B cell (primary cell): ENCODE measurements at regions not wholly inside any gene's neighbourhood (a gene's known extent, or its start where the extent isn't known, plus 50 kb on each side); places are given as distances from the start of the nearest gene placed in this dataset.
"Not testable (repeated sequence)": the region's sequence is repeated elsewhere in the genome, so short reads cannot be mapped to it uniquely, and the experiment has no call there.

Experiments
- ATAC-seq: fragments of 200-7000 bp; cut with Tn5 transposase; one replicate; pipeline ENCODE4 v1.10.0; 2021; ENCODE audit warnings: low read depth, mild to moderate bottlenecking, moderate number of reproducible peaks, moderate library complexity
- CTCF ChIA-PET: fragments of 350-600 bp; sonication (Branson Sonifier 250); formaldehyde crosslinking; loops from one replicate; lab custom pipeline; 2021; ENCODE audit warnings: antibody characterized with exemption, inconsistent platforms; lab: Charles Lee
- POLR2A ChIA-PET: fragments of 350-600 bp; sonication (Branson Sonifier 250); formaldehyde crosslinking; loops from one replicate; lab custom pipeline; 2021; ENCODE audit warnings: antibody characterized with exemption; lab: Charles Lee
- DNase-seq: peaks from one replicate; pipeline ENCODE4 v3.0.0; 2013
- H2AFZ ChIP-seq: 2 replicates; pipeline ENCODE4 v1.6.1; 2012; ENCODE audit warnings: mild to moderate bottlenecking, low read depth, low read length; ENCODE audit not compliant: insufficient read depth, poor library complexity, severe bottlenecking
- H3K27ac ChIP-seq, 2 donors: 1 replicate in 1 of 2; 2 replicates in 1 of 2; pipeline ENCODE4 v1.5.1; 2012 to 2013; ENCODE audit warnings: low read length in 2 of 2, mild to moderate bottlenecking in 2 of 2, moderate library complexity in 1 of 2
- H3K27me3 ChIP-seq, 4 experiments: fragments of 200-600 bp in 1 of 4; sonication (generic) in 1 of 4; replicated peaks in 1 of 4; 1 replicate in 2 of 4; 2 replicates in 2 of 4; pipeline versions ENCODE4 v1.6.1 to v1.7.0; 2013 to 2016; ENCODE audit warnings: low read length in 3 of 4, mild to moderate bottlenecking in 2 of 4, mixed read lengths in 1 of 4, moderate library complexity in 1 of 4; ENCODE audit not compliant: insufficient read depth in 4 of 4, control insufficient read depth in 3 of 4; ENCODE audit errors: control extremely low read depth in 1 of 4
- H3K36me3 ChIP-seq, 2 experiments: replicated peaks in 1 of 2; 1 replicate in 1 of 2; 2 replicates in 1 of 2; pipeline versions ENCODE4 v1.6.1 to v1.7.1; 2013; ENCODE audit warnings: low read length in 1 of 2; ENCODE audit not compliant: insufficient read depth in 2 of 2, control insufficient read depth in 1 of 2; ENCODE audit errors: control extremely low read depth in 1 of 2, extremely low read depth in 1 of 2
- H3K4me1 ChIP-seq, 2 donors: fragments of 200-600 bp in 1 of 2; sonication (generic) in 1 of 2; 1 replicate in 1 of 2; 2 replicates in 1 of 2; pipeline versions ENCODE4 v1.5.1 to v1.6.1; 2013 to 2017; ENCODE audit warnings: low read length in 2 of 2; ENCODE audit not compliant: control insufficient read depth in 2 of 2, insufficient read depth in 2 of 2
- H3K4me2 ChIP-seq: replicated peaks from 2 replicates; pipeline ENCODE3; 2012; ENCODE audit warnings: mild to moderate bottlenecking, low read depth, low read length; ENCODE audit not compliant: poor library complexity, severe bottlenecking
- H3K4me3 ChIP-seq, 5 experiments: fragments of 200-600 bp in 1 of 5; sonication (generic) in 1 of 5; 1 replicate in 3 of 5; 2 replicates in 2 of 5; pipeline versions ENCODE4 v1.5.1 to v1.7.0; 2011 to 2016; ENCODE audit warnings: low read length in 4 of 5, mild to moderate bottlenecking in 4 of 5, low read depth in 2 of 5, control low read depth in 1 of 5, moderate library complexity in 1 of 5; ENCODE audit not compliant: insufficient read depth in 1 of 5; ENCODE audit errors: control extremely low read depth in 1 of 5, extremely low read depth in 1 of 5
- H3K79me2 ChIP-seq: fragments of 200-600 bp; sonication (generic); one replicate; pipeline ENCODE4 v1.6.0; 2016; ENCODE audit warnings: low read length; ENCODE audit not compliant: control insufficient read depth, insufficient read depth
- H3K9ac ChIP-seq: fragments of 200-600 bp; sonication (generic); 2 replicates; pipeline ENCODE4 v1.6.1; 2017; ENCODE audit warnings: mild to moderate bottlenecking, low read length, moderate library complexity
- H3K9me3 ChIP-seq, 3 donors: one replicate each; pipeline versions ENCODE4 v1.6.1 to v1.7.1; 2013; ENCODE audit warnings: low read length in 2 of 3; ENCODE audit not compliant: control insufficient read depth in 2 of 3, insufficient read depth in 1 of 3; ENCODE audit errors: control extremely low read depth in 1 of 3
- H4K20me1 ChIP-seq: 2 replicates; pipeline ENCODE4 v1.6.0; 2012; ENCODE audit warnings: mild to moderate bottlenecking, low read length; ENCODE audit not compliant: insufficient read depth, control insufficient read depth, poor library complexity, severe bottlenecking
- H3K27ac Mint-ChIP-seq: one replicate; pipeline ENCODE4 v1.8.0; 2021; ENCODE audit warnings: mixed read lengths
- H3K27me3 Mint-ChIP-seq: one replicate; pipeline ENCODE4 v1.8.0; 2021; ENCODE audit warnings: mixed read lengths
- H3K4me1 Mint-ChIP-seq: one replicate; pipeline ENCODE4 v1.8.0; 2021; ENCODE audit warnings: mixed read lengths
- H3K4me3 Mint-ChIP-seq: one replicate; pipeline ENCODE4 v1.8.0; 2021; ENCODE audit warnings: mixed read lengths
- H3K9me3 Mint-ChIP-seq: one replicate; pipeline ENCODE4 v1.8.0; 2022; ENCODE audit warnings: mixed read lengths; ENCODE audit not compliant: insufficient read depth
- EZH2 ChIP-seq: IDR thresholded peaks from 2 replicates; pipeline ENCODE4 v1.6.1; 2012; ENCODE audit warnings: borderline replicate concordance, low read depth, mild to moderate bottlenecking, moderate library complexity, low read length; ENCODE audit not compliant: insufficient read depth, poor library complexity, severe bottlenecking
- WGBS: methylation state at CpG from one replicate; pipeline ENCODE4 v1.1.5; 2013; ENCODE audit warnings: missing lambda C conversion rate; ENCODE audit not compliant: insufficient coverage; 5-methylcytosine and 5-hydroxymethylcytosine counted together
- intact Hi-C: fragments of 100-400 bp; cut with micrococcal nuclease; formaldehyde crosslinking; loops from one replicate; pipeline ENCODE4 v1.10.0; 2022
- TF ChIP-seq, protein P1 (sequence below): fragments of 200-600 bp; IDR thresholded peaks from one replicate; pipeline ENCODE4 v1.8.0; 2022; ENCODE audit warnings: antibody characterized with exemption, mild to moderate bottlenecking

DNA sequence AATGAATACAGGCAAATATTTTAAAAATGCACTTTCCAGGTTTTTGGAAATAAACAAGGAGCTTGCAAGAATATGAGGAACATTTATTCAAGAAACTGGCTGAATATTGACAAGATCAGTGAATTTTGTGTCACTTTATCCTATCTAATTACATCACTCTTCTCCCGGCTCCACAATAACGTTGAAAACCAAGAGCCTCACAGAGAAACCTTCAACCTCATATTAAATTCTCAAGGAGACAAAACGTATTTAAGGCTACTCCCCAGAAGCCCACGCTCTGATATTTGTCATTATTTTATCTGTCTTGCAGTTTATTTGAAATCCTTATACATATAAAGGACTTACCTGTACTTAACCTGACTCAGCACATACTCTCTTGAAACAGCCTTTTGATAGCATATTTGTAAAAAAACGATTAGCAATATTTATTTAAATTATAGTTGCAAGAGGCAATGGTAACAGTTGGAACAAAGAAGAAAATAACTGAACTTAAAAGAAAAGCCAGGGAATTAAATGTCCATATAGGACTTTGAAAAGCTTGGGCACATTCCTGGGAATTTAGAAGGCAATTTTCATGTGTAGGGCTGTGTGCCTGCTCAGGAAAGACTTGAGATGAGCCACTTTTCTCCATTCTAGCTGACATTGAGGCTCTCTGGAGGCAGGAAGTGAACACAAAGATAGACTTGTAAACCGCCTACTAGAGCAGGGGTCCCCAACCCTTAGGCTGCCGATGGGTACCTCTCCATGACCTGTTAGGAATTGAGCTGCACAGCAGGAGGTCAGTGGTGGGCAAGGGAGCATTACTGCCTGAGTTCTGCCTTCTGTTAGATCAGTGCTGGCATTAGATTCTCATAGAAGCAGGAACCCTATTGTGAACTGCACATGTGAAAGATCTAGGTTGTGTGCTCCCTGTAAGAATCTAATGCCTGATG, 636.4 kb downstream of the SLC16A7 start:
- Histone ChIP-seq H3K36me3 (no peaks in the 10 kb centered on the region), H3K27me3 (no peaks in the 10 kb centered on the region), H3K9me3 (peaks cover 0 to 11% (median 0%) of the 10 kb centered on the region in 3 donors), H3K4me3 (no peak overlapping the region), H3K9ac (no peak overlapping the region), H2AFZ (no peak overlapping the region), H3K27ac (no peak overlapping the region), H3K4me1 (no peaks in the 10 kb centered on the region), H3K4me2 (no peak overlapping the region), H3K79me2 (no peaks in the 10 kb centered on the region), H4K20me1 (no peaks in the 10 kb centered on the region)
- no peaks in the 10 kb centered on the region for H3K27me3 Mint-ChIP-seq
- 90% methylated on average over 2 of the region's 7 CpGs for WGBS
- TF ChIP-seq, protein P1, sequence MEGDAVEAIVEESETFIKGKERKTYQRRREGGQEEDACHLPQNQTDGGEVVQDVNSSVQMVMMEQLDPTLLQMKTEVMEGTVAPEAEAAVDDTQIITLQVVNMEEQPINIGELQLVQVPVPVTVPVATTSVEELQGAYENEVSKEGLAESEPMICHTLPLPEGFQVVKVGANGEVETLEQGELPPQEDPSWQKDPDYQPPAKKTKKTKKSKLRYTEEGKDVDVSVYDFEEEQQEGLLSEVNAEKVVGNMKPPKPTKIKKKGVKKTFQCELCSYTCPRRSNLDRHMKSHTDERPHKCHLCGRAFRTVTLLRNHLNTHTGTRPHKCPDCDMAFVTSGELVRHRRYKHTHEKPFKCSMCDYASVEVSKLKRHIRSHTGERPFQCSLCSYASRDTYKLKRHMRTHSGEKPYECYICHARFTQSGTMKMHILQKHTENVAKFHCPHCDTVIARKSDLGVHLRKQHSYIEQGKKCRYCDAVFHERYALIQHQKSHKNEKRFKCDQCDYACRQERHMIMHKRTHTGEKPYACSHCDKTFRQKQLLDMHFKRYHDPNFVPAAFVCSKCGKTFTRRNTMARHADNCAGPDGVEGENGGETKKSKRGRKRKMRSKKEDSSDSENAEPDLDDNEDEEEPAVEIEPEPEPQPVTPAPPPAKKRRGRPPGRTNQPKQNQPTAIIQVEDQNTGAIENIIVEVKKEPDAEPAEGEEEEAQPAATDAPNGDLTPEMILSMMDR = no peak
- TF ChIP-seq EZH2 = no peak
- no peaks in the 10 kb centered on the region for H3K4me1 Mint-ChIP-seq
- H3K9me3 Mint-ChIP-seq = no peaks in the 10 kb centered on the region
- intact Hi-C loops = no loop called here
- POLR2A ChIA-PET = no interaction called here
- no peak overlapping the region for H3K27ac Mint-ChIP-seq
- no peak for ATAC-seq
- no peak for DNase-seq
- CTCF ChIA-PET = no interaction called here
- H3K4me3 Mint-ChIP-seq = no peak overlapping the region

DNA sequence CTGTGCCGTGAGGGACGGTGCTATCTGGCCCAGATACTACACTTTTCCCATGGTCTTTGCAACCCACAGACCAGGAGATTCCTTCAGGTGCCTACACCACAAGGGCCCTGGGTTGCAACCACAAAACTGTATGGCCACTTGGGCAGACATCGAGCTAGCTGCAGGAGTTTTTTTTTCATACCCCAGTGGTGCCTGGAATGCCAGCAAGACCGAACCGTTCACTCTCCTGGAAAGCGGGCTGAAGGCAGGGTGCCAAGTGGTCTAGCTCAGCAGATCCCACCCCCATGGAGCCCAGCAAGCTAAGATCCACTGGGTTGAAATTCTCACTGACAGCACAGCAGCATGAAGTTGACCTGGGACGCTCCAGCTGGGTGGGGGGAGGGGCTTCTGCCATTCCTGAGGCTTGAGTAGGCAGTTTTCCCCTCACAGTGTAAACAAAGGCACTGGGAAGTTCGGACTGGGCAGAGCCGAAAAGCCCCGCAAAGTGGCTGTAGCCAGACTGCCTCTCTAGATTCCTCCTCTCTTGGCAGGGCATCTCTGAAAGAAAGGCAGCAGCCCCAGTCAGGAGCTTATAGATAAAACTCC, 638.9 kb downstream of the SLC16A7 start:
- H3K27me3 Mint-ChIP-seq, H3K4me3 ChIP-seq, H3K9ac ChIP-seq, H2AFZ ChIP-seq, H3K27ac ChIP-seq, H3K4me1 Mint-ChIP-seq, H3K27ac Mint-ChIP-seq, H3K79me2 ChIP-seq, DNase-seq, intact Hi-C loops, H3K4me2 ChIP-seq, POLR2A ChIA-PET, H3K9me3 Mint-ChIP-seq, H4K20me1 ChIP-seq, H3K4me1 ChIP-seq, H3K4me3 Mint-ChIP-seq, CTCF ChIA-PET, H3K36me3 ChIP-seq, ATAC-seq, H3K27me3 ChIP-seq: not testable (repeated sequence)
- peaks cover 0 to 11% (median 0%) of the 10 kb centered on the region in 3 donors for H3K9me3 ChIP-seq
- 94% methylated on average over 5 of the region's 10 CpGs for WGBS
